HepG2 (cell line): ENCODE measurements at regions not wholly inside any gene's neighbourhood (a gene's known extent, or its start where the extent isn't known, plus 50 kb on each side); places are given as distances from the start of the nearest gene placed in this dataset.

Experiments
- ATF7-NPFF ChIP-seq: sonication (generic); formaldehyde crosslinking; IDR thresholded peaks from 2 replicates; pipeline ENCODE4 v1.8.1; 2023; ENCODE audit warnings: mild to moderate bottlenecking, low read depth, missing genetic modification reagents, moderate library complexity
- BHLHE40 ChIP-seq: IDR thresholded peaks from 2 replicates; pipeline ENCODE4 v1.6.1; 2011; ENCODE audit warnings: low read length, improper control_type of control experiment
- DRAP1 ChIP-seq: IDR thresholded peaks from 2 replicates; pipeline ENCODE4 v1.6.1; 2016; ENCODE audit warnings: missing genetic modification reagents, missing compliant biosample characterization
- HOXA9 ChIP-seq: sonication (generic); formaldehyde crosslinking; IDR thresholded peaks from 2 replicates; pipeline ENCODE4 v1.8.1; 2022; ENCODE audit warnings: missing genetic modification reagents, mild to moderate bottlenecking, moderate library complexity, borderline replicate concordance
- KDM5B ChIP-seq: sonication (generic); formaldehyde crosslinking; IDR thresholded peaks from 2 replicates; pipeline ENCODE4 v1.4.0; 2020; ENCODE audit warnings: missing genetic modification reagents, mild to moderate bottlenecking, borderline replicate concordance
- MTF2 ChIP-seq: sonication (generic); formaldehyde crosslinking; IDR thresholded peaks from 2 replicates; pipeline ENCODE4 v1.5.0; 2020; ENCODE audit warnings: missing genetic modification reagents, borderline replicate concordance
- POLR2A ChIP-seq, 2 experiments: IDR thresholded peaks; 2 replicates each; pipeline ENCODE4 v1.6.1; 2011; ENCODE audit warnings: low read depth in 2 of 2, low read length in 2 of 2, mild to moderate bottlenecking in 1 of 2, moderate library complexity in 1 of 2; ENCODE audit not compliant: insufficient read depth in 1 of 2
- TAF15 ChIP-seq: fragments of 200-400 bp; formaldehyde crosslinking; IDR thresholded peaks from one replicate; pipeline ENCODE4 v1.6.1; 2018; ENCODE audit warnings: mild to moderate bottlenecking, low read depth, low read length; ENCODE audit not compliant: poor library complexity, severe bottlenecking
- ZFX ChIP-seq: sonication (generic); formaldehyde crosslinking; IDR thresholded peaks from 2 replicates; pipeline ENCODE4 v1.4.0; 2020; ENCODE audit warnings: mild to moderate bottlenecking, low read depth, missing genetic modification reagents, moderate library complexity
- ZNF180 ChIP-seq: sonication (generic); formaldehyde crosslinking; IDR thresholded peaks from 2 replicates; pipeline ENCODE4 v1.4.0; 2020; ENCODE audit warnings: low read depth, missing genetic modification reagents, borderline replicate concordance
- ZNF276 ChIP-seq: sonication (generic); formaldehyde crosslinking; IDR thresholded peaks from 2 replicates; pipeline ENCODE4 v1.4.0; 2020; ENCODE audit warnings: mild to moderate bottlenecking, low read depth, missing genetic modification reagents
- ZNF580 ChIP-seq: IDR thresholded peaks from 2 replicates; pipeline ENCODE4 v1.6.1; 2016; ENCODE audit warnings: low read depth, borderline replicate concordance
- ZNF589 ChIP-seq: sonication (generic); formaldehyde crosslinking; conservative IDR thresholded peaks from 2 replicates; pipeline ENCODE4 v1.8.0; 2022; ENCODE audit warnings: mild to moderate bottlenecking, moderate library complexity, missing genetic modification reagents
- ZNF609 ChIP-seq: sonication (generic); formaldehyde crosslinking; IDR thresholded peaks from 2 replicates; pipeline ENCODE4 v1.4.0; 2020; ENCODE audit warnings: mild to moderate bottlenecking, missing genetic modification reagents, borderline replicate concordance
- ZNF646 ChIP-seq: sonication (generic); formaldehyde crosslinking; IDR thresholded peaks from 2 replicates; pipeline ENCODE4 v1.9.0; 2021; ENCODE audit warnings: mild to moderate bottlenecking, missing genetic modification reagents
- ZSCAN21 ChIP-seq: sonication (generic); formaldehyde crosslinking; IDR thresholded peaks from 2 replicates; pipeline ENCODE4 v1.8.0; 2022; ENCODE audit warnings: mild to moderate bottlenecking, missing genetic modification reagents, moderate library complexity, borderline replicate concordance

- no peak for TF ChIP-seq ZNF276 (CRISPR knock-in tag)
- TF ChIP-seq ZNF646 (CRISPR knock-in tag) = no peak
- no peak for TF ChIP-seq ZNF180 (CRISPR knock-in tag)
- TF ChIP-seq ZNF589 = no peak
- TF ChIP-seq ZSCAN21 (CRISPR knock-in tag) = no peak
- no peak for TF ChIP-seq MTF2 (CRISPR knock-in tag)
- TF ChIP-seq ZNF609 = no peak
- no peak for TF ChIP-seq KDM5B (CRISPR knock-in tag)
- TF ChIP-seq BHLHE40 = no peak
- no peak for TF ChIP-seq POLR2A (IDR thresholded peaks at IDR 0.05; ENCODE audit: insufficient read depth in 1 of 2, low read depth in 2 of 2, low read length in 2 of 2)
- no peak for TF ChIP-seq ZFX (CRISPR knock-in tag)
- no peak for TF ChIP-seq ZNF580
- no peak for TF ChIP-seq DRAP1 (CRISPR knock-in tag)
- TF ChIP-seq HOXA9 (CRISPR knock-in tag) = no peak
- TF ChIP-seq ATF7-NPFF (CRISPR knock-in tag) = no peak
- TF ChIP-seq TAF15 = no peak
These were observed 361.7 kb downstream of the ANAPC1 start (continued) for GRCh38 chr2:111522231-111522768.
